ENCODE measurements at regions not wholly inside any gene's neighbourhood (a gene's known extent, or its start where the extent isn't known, plus 50 kb on each side); places are given as distances from the start of the nearest gene placed in this dataset.

GRCh38 chr3:76352051-76352450 is 566.7 kb upstream of the ZNF717 start:
- H3K27me3 ChIP-seq = no peaks in the 10 kb centered on the region
- TF ChIP-seq CTCF (IDR thresholded peaks at IDR 0.05) = no peak
- no peak for TF ChIP-seq POLR2A (IDR thresholded peaks at IDR 0.05)
- H3K27ac ChIP-seq = no peak overlapping the region
- no peaks in the 10 kb centered on the region for H3K9me3 ChIP-seq
- H3K4me1 ChIP-seq = no peaks in the 10 kb centered on the region
- H3K36me3 ChIP-seq = no peaks in the 10 kb centered on the region
- DNase-seq = no peak
- H3K4me3 ChIP-seq = no peak overlapping the region

- Histone ChIP-seq H3K9me3 (no peaks in the 10 kb centered on the region), H3K36me3 (no peaks in the 10 kb centered on the region), H3K4me3 (no peak overlapping the region), H3K4me1 (no peaks in the 10 kb centered on the region), H3K27ac (no peak overlapping the region), H3K27me3 (no peaks in the 10 kb centered on the region)
- DNase-seq = no peak
- TF ChIP-seq CTCF (IDR thresholded peaks at IDR 0.05) (no peak), POLR2A (IDR thresholded peaks at IDR 0.05) (no peak)
Measured at GRCh38 chr3:76352511-76353284, 567.3 kb upstream of the ZNF717 start.

GRCh38 chr3:76353683-76354082 is 568.3 kb upstream of the ZNF717 start:
- TF ChIP-seq CTCF (IDR thresholded peaks at IDR 0.05) (no peak), POLR2A (IDR thresholded peaks at IDR 0.05) (no peak)
- DNase-seq = no peak

GRCh38 chr3:76361010-76361409 is 575.7 kb upstream of the ZNF717 start:
- H3K36me3 ChIP-seq = no peaks in the 10 kb centered on the region
- H3K27ac ChIP-seq = no peak overlapping the region
- TF ChIP-seq POLR2A (IDR thresholded peaks at IDR 0.05) (no peak), CTCF (IDR thresholded peaks at IDR 0.05) (no peak)
- H3K4me1 ChIP-seq = no peaks in the 10 kb centered on the region
- no peak for DNase-seq
- no peaks in the 10 kb centered on the region for H3K9me3 ChIP-seq
- no peak overlapping the region for H3K4me3 ChIP-seq
- H3K27me3 ChIP-seq = no peaks in the 10 kb centered on the region

More at GRCh38 chr3:76353683-76354082, 568.3 kb upstream of the ZNF717 start:
- Histone ChIP-seq H3K4me3 (no peak overlapping the region), H3K9me3 (no peaks in the 10 kb centered on the region), H3K27me3 (no peaks in the 10 kb centered on the region), H3K27ac (no peak overlapping the region), H3K4me1 (no peaks in the 10 kb centered on the region), H3K36me3 (no peaks in the 10 kb centered on the region)

- Histone ChIP-seq H3K36me3 (no peaks in the 10 kb centered on the region), H3K27me3 (no peaks in the 10 kb centered on the region), H3K4me1 (no peaks in the 10 kb centered on the region), H3K4me3 (no peak overlapping the region), H3K27ac (no peak overlapping the region), H3K9me3 (no peaks in the 10 kb centered on the region)
- no peak for DNase-seq
- no peak for TF ChIP-seq CTCF (IDR thresholded peaks at IDR 0.05)
- TF ChIP-seq POLR2A (IDR thresholded peaks at IDR 0.05) = no peak
Measured at GRCh38 chr3:76362643-76363042, 577.3 kb upstream of the ZNF717 start.

All from Peyer's patch (tissue), 4 donors.